ENCODE measurements at regions not wholly inside any gene's neighbourhood (a gene's known extent, or its start where the extent isn't known, plus 50 kb on each side); places are given as distances from the start of the nearest gene placed in this dataset.

DNA sequence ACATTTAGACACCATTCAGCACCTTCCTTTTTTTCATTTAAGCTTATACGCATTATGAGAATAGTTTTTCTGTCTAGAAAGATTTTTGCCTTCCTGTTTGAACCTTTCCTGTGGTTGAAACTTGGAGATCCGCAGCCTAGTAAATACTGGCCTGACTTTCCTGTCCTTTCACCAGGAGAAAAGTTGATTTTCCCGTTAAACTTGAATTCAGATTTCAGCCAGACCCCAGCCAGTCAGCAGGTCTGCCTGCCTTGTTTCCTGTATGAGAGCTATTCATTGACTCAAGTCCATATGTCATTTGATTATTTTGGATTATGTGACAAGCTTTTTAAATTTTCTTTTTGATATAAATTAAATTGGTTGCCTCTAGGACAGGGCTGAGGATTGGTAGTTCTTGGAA lies 71.5 kb downstream of the EVX1 start:
- Histone ChIP-seq H3K4me3 (no peak overlapping the region), H3K9me3 (no peaks in the 10 kb centered on the region), H3K4me1 (no peaks in the 10 kb centered on the region), H3K27me3 (no peaks in the 10 kb centered on the region), H3K36me3 (no peaks in the 10 kb centered on the region), H3K27ac (no peak overlapping the region)
- TF ChIP-seq, protein P1, sequence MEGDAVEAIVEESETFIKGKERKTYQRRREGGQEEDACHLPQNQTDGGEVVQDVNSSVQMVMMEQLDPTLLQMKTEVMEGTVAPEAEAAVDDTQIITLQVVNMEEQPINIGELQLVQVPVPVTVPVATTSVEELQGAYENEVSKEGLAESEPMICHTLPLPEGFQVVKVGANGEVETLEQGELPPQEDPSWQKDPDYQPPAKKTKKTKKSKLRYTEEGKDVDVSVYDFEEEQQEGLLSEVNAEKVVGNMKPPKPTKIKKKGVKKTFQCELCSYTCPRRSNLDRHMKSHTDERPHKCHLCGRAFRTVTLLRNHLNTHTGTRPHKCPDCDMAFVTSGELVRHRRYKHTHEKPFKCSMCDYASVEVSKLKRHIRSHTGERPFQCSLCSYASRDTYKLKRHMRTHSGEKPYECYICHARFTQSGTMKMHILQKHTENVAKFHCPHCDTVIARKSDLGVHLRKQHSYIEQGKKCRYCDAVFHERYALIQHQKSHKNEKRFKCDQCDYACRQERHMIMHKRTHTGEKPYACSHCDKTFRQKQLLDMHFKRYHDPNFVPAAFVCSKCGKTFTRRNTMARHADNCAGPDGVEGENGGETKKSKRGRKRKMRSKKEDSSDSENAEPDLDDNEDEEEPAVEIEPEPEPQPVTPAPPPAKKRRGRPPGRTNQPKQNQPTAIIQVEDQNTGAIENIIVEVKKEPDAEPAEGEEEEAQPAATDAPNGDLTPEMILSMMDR (IDR thresholded peaks at IDR 0.05), result no peak
- ATAC-seq, result no peak
- intact Hi-C loops (cut with DNase I), result no loop called here
- DNase-seq, result no peak

DNA sequence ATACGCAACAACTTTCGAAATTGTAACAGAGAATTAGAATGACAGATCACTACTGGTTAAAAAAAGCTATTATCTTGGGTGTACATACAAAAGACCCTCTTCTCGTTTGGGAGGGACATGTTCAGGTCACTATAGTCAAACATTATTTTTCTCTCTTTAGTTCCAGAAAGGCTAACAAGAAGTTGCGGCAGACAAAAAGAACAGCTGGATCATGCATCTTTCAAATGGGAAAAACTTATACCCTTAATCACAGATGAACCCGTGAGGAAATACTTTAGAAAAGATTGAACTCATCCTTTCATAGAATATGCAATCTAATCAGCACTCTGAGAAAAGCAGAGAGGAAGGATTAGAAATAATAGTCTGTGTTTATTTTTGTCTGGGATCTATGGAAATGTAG lies 72.5 kb downstream of the EVX1 start:
- H3K36me3 ChIP-seq, result no peaks in the 10 kb centered on the region
- ATAC-seq (no peak), DNase-seq (no peak)
- TF ChIP-seq, protein P1 (IDR thresholded peaks at IDR 0.05), result no peak
- no peaks in the 10 kb centered on the region for H3K4me1 ChIP-seq
- H3K4me3 ChIP-seq, result no peak overlapping the region
- intact Hi-C loops (cut with DNase I), result no loop called here
- no peaks in the 10 kb centered on the region for H3K9me3 ChIP-seq
- no peaks in the 10 kb centered on the region for H3K27me3 ChIP-seq
- H3K27ac ChIP-seq, result no peak overlapping the region

DNA sequence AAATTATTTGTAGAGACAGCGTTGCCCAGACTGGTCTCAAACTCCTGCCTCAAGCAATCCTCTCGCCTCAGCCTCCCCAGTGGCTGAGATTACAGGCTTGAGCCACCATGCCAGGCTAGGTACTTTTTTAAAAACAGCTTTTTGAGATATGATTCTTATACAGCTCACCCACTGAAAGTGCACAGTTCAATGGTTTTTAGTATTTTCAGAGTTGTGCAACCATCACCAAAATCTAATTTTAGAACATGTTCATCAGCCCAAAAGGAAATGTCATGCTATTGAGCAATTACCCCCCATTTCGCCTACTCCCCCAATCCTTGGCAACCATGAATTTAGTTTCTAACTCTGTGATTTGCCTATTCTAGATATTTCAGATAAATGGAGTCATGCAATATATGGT lies 73.7 kb downstream of the EVX1 start:
- no peaks in the 10 kb centered on the region for H3K4me1 ChIP-seq
- no peaks in the 10 kb centered on the region for H3K27me3 ChIP-seq
- H3K4me3 ChIP-seq, result no peak overlapping the region
- TF ChIP-seq, protein P1 (IDR thresholded peaks at IDR 0.05), result no peak
- H3K36me3 ChIP-seq, result no peaks in the 10 kb centered on the region
- intact Hi-C loops (cut with DNase I), result no loop called here
- H3K27ac ChIP-seq, result no peak overlapping the region
- ATAC-seq (no peak), DNase-seq (no peak)
- H3K9me3 ChIP-seq, result no peaks in the 10 kb centered on the region

DNA sequence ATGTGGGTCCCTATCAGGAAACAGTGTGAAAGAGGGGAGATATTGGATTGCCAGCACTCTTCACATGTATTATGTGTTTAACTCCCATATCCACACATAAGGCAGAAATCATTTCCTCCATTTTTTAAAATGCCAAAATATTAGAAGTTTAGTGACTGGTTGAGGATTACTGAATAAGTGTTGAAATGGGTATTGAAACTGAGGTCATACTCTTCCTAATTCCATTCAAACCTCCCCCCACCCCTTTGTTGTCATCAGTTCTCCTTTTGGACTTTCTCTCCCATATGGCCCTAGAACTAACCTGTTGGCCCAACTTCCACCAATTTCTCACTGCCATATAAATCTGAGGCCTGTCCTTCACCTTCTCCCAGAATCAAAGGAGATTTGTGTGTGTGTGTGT lies 81.6 kb downstream of the EVX1 start:
- DNase-seq (no peak), ATAC-seq (no peak)
- H3K4me3 ChIP-seq, result no peak overlapping the region
- no peaks in the 10 kb centered on the region for H3K36me3 ChIP-seq
- H3K4me1 ChIP-seq, result no peaks in the 10 kb centered on the region
- TF ChIP-seq, protein P1 (IDR thresholded peaks at IDR 0.05), result no peak
- H3K27me3 ChIP-seq, result no peaks in the 10 kb centered on the region
- H3K9me3 ChIP-seq, result no peaks in the 10 kb centered on the region
- H3K27ac ChIP-seq, result no peak overlapping the region
- intact Hi-C loops (cut with DNase I), result no loop called here

DNA sequence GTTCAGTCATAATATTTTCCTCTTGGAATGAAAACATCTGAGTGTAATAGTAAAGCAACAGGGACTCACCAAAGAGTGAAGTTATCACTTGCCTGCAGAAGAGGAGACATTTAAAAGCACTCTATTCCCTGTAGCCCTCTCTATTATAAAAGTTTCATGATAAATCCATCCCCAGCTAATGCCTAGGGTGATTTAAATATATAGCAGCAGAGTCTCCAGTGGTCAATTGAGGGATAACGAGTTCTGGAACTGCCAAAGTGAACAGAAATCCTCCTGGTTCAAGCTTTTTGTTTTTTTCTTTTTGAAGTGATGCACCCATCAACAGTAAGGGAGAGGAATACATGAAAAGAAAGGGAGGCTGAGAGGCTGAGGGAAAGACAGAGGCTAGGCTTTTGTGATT lies 87.3 kb downstream of the EVX1 start:
- no peaks in the 10 kb centered on the region for H3K36me3 ChIP-seq
- TF ChIP-seq, protein P1 (IDR thresholded peaks at IDR 0.05), result no peak
- H3K9me3 ChIP-seq, result no peaks in the 10 kb centered on the region
- H3K27ac ChIP-seq, result no peak overlapping the region
- DNase-seq, result no peak
- intact Hi-C loops (cut with DNase I), result no loop called here
- H3K27me3 ChIP-seq, result no peaks in the 10 kb centered on the region
- H3K4me3 ChIP-seq, result no peak overlapping the region
- H3K4me1 ChIP-seq, result no peaks in the 10 kb centered on the region
- ATAC-seq, result no peak

DNA sequence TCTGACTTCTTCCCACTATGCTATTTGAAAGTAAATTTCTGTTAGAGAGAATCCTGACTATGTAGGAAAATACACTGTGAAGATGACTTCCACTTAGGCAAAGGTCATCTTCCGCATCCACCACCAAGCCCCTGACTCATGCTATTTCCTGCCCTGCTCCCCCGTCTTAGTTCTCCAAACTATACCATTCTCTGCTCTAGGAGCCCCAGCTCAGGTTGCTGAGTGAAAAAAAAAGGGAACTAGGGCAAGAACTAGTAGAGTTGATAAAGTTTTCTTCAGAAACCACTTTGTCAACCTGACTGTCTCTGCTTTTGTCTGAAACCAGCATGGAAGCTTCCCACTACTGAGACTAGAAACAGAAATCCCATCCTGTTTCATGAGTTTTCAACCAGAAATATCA lies 96.9 kb downstream of the EVX1 start:
- ATAC-seq, result peak; percentile 81
- intact Hi-C loops (cut with DNase I), result no loop called here
- H3K4me3 ChIP-seq, result no peak overlapping the region

More for the DNA sequence above, 96.9 kb downstream of the EVX1 start:
- Histone ChIP-seq H3K27ac (no peak overlapping the region), H3K27me3 (no peaks in the 10 kb centered on the region), H3K9me3 (no peaks in the 10 kb centered on the region), H3K36me3 (no peaks in the 10 kb centered on the region), H3K4me1 (no peaks in the 10 kb centered on the region)
- DNase-seq, result no peak
- TF ChIP-seq, protein P1 (IDR thresholded peaks at IDR 0.05), result no peak
